Activated T-helper 2 cell treated with anti-CD3 and anti-CD28 coated beads, Interferon-gamma antibody, Interleukin-2, Interleukin-4, amounts not matched to agents 10 μg/mL and 5 μg/mL and 100 μg/mL, durations not matched to agents 14 hours and 24 hours and 36 hours (primary cell): ENCODE measurements at regions not wholly inside any gene's neighbourhood (a gene's known extent, or its start where the extent isn't known, plus 50 kb on each side); places are given as distances from the start of the nearest gene placed in this dataset.
A peak's percentile ranks its signal among the peaks of the same experiment; 100 is the strongest.

Experiments
- DNase-seq: peaks from one replicate; pipeline ENCODE4 v3.0.0; 2021; ENCODE audit warnings: low spot score
- H3K27ac Mint-ChIP-seq: one replicate; pipeline ENCODE4 v1.8.0; 2021; ENCODE audit warnings: mixed read lengths
- H3K27me3 Mint-ChIP-seq: one replicate; pipeline ENCODE4 v1.8.0; 2021; ENCODE audit warnings: low read depth, mixed read lengths
- H3K36me3 Mint-ChIP-seq: one replicate; pipeline ENCODE4 v1.8.0; 2021; ENCODE audit warnings: low read depth, mixed read lengths
- H3K4me1 Mint-ChIP-seq: one replicate; pipeline ENCODE4 v1.8.0; 2021; ENCODE audit warnings: low read depth, mixed read lengths
- H3K4me3 Mint-ChIP-seq: one replicate; pipeline ENCODE4 v1.8.0; 2021; ENCODE audit warnings: low read depth, mild to moderate bottlenecking, moderate library complexity, mixed read lengths
- H3K9me3 Mint-ChIP-seq: one replicate; pipeline ENCODE4 v1.8.0; 2021; ENCODE audit warnings: mixed read lengths
- intact Hi-C: fragments of 100-400 bp; cut with micrococcal nuclease; formaldehyde crosslinking; loops from one replicate; pipeline ENCODE4 v1.15.1; 2023

GRCh38 chr9:89234205-89235067, 55.8 kb upstream of the SHC3 start:
- H3K4me1 Mint-ChIP-seq: peaks cover 14% of the 10 kb centered on the region
- peaks cover 62% of the 10 kb centered on the region for H3K27me3 Mint-ChIP-seq
- no peaks in the 10 kb centered on the region for H3K36me3 Mint-ChIP-seq
- no peak overlapping the region for H3K4me3 Mint-ChIP-seq
- no peak overlapping the region for H3K27ac Mint-ChIP-seq
- peaks cover 3% of the 10 kb centered on the region for H3K9me3 Mint-ChIP-seq
- intact Hi-C loops: no loop called here
- DNase-seq: peak; percentile 23

- H3K27me3 Mint-ChIP-seq: peaks cover 67% of the 10 kb centered on the region
- intact Hi-C loops: no loop called here
- no peak overlapping the region for H3K27ac Mint-ChIP-seq
- no peak overlapping the region for H3K4me3 Mint-ChIP-seq
- no peak for DNase-seq
- peaks cover 14% of the 10 kb centered on the region for H3K4me1 Mint-ChIP-seq
- H3K9me3 Mint-ChIP-seq: no peaks in the 10 kb centered on the region
- no peaks in the 10 kb centered on the region for H3K36me3 Mint-ChIP-seq
These were observed 58.4 kb upstream of the SHC3 start for GRCh38 chr9:89236955-89237573.

GRCh38 chr9:89238424-89238823, 59.8 kb upstream of the SHC3 start:
- no peak overlapping the region for H3K27ac Mint-ChIP-seq
- H3K4me1 Mint-ChIP-seq: peaks cover 14% of the 10 kb centered on the region
- intact Hi-C loops: no loop called here
- H3K36me3 Mint-ChIP-seq: no peaks in the 10 kb centered on the region
- H3K27me3 Mint-ChIP-seq: peaks cover 64% of the 10 kb centered on the region
- DNase-seq: no peak
- no peaks in the 10 kb centered on the region for H3K9me3 Mint-ChIP-seq
- H3K4me3 Mint-ChIP-seq: no peak overlapping the region

- no peaks in the 10 kb centered on the region for H3K9me3 Mint-ChIP-seq
- intact Hi-C loops: no loop called here
- H3K27me3 Mint-ChIP-seq: peaks cover 44% of the 10 kb centered on the region
- no peak overlapping the region for H3K4me3 Mint-ChIP-seq
- DNase-seq: no peak
- no peaks in the 10 kb centered on the region for H3K36me3 Mint-ChIP-seq
- no peak overlapping the region for H3K27ac Mint-ChIP-seq
- H3K4me1 Mint-ChIP-seq: no peaks in the 10 kb centered on the region
These were observed 64.9 kb upstream of the SHC3 start for GRCh38 chr9:89243296-89244061.

GRCh38 chr9:89246840-89247239, 64.2 kb upstream of the CKS2 start:
- H3K27me3 Mint-ChIP-seq: peaks cover 23% of the 10 kb centered on the region
- H3K4me3 Mint-ChIP-seq: no peak overlapping the region
- H3K27ac Mint-ChIP-seq: no peak overlapping the region
- no peaks in the 10 kb centered on the region for H3K9me3 Mint-ChIP-seq
- DNase-seq: no peak
- no peaks in the 10 kb centered on the region for H3K36me3 Mint-ChIP-seq
- intact Hi-C loops: no loop called here
- H3K4me1 Mint-ChIP-seq: no peaks in the 10 kb centered on the region

- intact Hi-C loops: no loop called here
- Mint-ChIP-seq H3K9me3 (no peaks in the 10 kb centered on the region), H3K36me3 (no peaks in the 10 kb centered on the region), H3K27me3 (peaks cover 17% of the 10 kb centered on the region), H3K27ac (no peak overlapping the region), H3K4me1 (no peaks in the 10 kb centered on the region), H3K4me3 (no peak overlapping the region)
- DNase-seq: no peak
These were observed 63.3 kb upstream of the CKS2 start for GRCh38 chr9:89247431-89248353.

- H3K9me3 Mint-ChIP-seq: no peaks in the 10 kb centered on the region
- intact Hi-C loops: no loop called here
- no peaks in the 10 kb centered on the region for H3K4me1 Mint-ChIP-seq
- DNase-seq: no peak
- no peaks in the 10 kb centered on the region for H3K36me3 Mint-ChIP-seq
- no peak overlapping the region for H3K4me3 Mint-ChIP-seq
- H3K27me3 Mint-ChIP-seq: peaks cover 14% of the 10 kb centered on the region
- H3K27ac Mint-ChIP-seq: no peak overlapping the region
These were observed 62.0 kb upstream of the CKS2 start for GRCh38 chr9:89249001-89249400.

GRCh38 chr9:89252651-89253267, 58.2 kb upstream of the CKS2 start:
- Mint-ChIP-seq H3K36me3 (no peaks in the 10 kb centered on the region), H3K4me1 (no peaks in the 10 kb centered on the region), H3K27ac (no peak overlapping the region), H3K27me3 (peaks cover 4% of the 10 kb centered on the region), H3K9me3 (no peaks in the 10 kb centered on the region), H3K4me3 (no peak overlapping the region)
- no peak for DNase-seq
- intact Hi-C loops: no loop called here

- Mint-ChIP-seq H3K36me3 (no peaks in the 10 kb centered on the region), H3K9me3 (no peaks in the 10 kb centered on the region), H3K27ac (no peak overlapping the region), H3K4me3 (no peak overlapping the region), H3K4me1 (no peaks in the 10 kb centered on the region), H3K27me3 (no peaks in the 10 kb centered on the region)
- intact Hi-C loops: no loop called here
- DNase-seq: no peak
These were observed 56.8 kb upstream of the CKS2 start for GRCh38 chr9:89254058-89254772.

- H3K27ac Mint-ChIP-seq: no peak overlapping the region
- no peaks in the 10 kb centered on the region for H3K9me3 Mint-ChIP-seq
- H3K4me1 Mint-ChIP-seq: no peaks in the 10 kb centered on the region
- intact Hi-C loops: no loop called here
- H3K36me3 Mint-ChIP-seq: no peaks in the 10 kb centered on the region
- H3K4me3 Mint-ChIP-seq: no peak overlapping the region
- DNase-seq: no peak
- H3K27me3 Mint-ChIP-seq: no peaks in the 10 kb centered on the region
These were observed 56.2 kb upstream of the CKS2 start for GRCh38 chr9:89254773-89255125.

- no peak overlapping the region for H3K27ac Mint-ChIP-seq
- no peaks in the 10 kb centered on the region for H3K4me1 Mint-ChIP-seq
These were observed 54.8 kb upstream of the CKS2 start for GRCh38 chr9:89256225-89256624.

More at GRCh38 chr9:89256225-89256624, 54.8 kb upstream of the CKS2 start:
- intact Hi-C loops: no loop called here
- H3K9me3 Mint-ChIP-seq: no peaks in the 10 kb centered on the region
- no peak for DNase-seq
- no peaks in the 10 kb centered on the region for H3K36me3 Mint-ChIP-seq
- no peak overlapping the region for H3K4me3 Mint-ChIP-seq
- H3K27me3 Mint-ChIP-seq: no peaks in the 10 kb centered on the region
